SU-DHL-6 (cell line): ENCODE measurements at regions not wholly inside any gene's neighbourhood (a gene's known extent, or its start where the extent isn't known, plus 50 kb on each side); places are given as distances from the start of the nearest gene placed in this dataset.

ENCODE experiments used
- H2AFZ ChIP-seq: fragments of 200-600 bp; sonication (generic); 2 replicates; pipeline ENCODE4 v1.6.1; 2014; ENCODE audit warnings: low read depth, mild to moderate bottlenecking, moderate library complexity, mixed read lengths, antibody characterized with exemption, low read length; ENCODE audit not compliant: severe bottlenecking
- H3F3A ChIP-seq: fragments of 200-600 bp; shearing (Covaris generic); 2 replicates; pipeline ENCODE4 v1.6.0; 2016; ENCODE audit warnings: antibody characterized with exemption, mild to moderate bottlenecking; ENCODE audit not compliant: insufficient read depth
- H3K27ac ChIP-seq: fragments of 200-600 bp; sonication (generic); 2 replicates; pipeline ENCODE4 v1.5.1; 2016; ENCODE audit warnings: low read depth, mild to moderate bottlenecking, low read length, moderate library complexity, mixed read lengths
- H3K27me3 ChIP-seq: fragments of 200-600 bp; sonication (generic), shearing (Covaris generic); 2 replicates; pipeline ENCODE4 v1.6.0; 2014; ENCODE audit warnings: mild to moderate bottlenecking, low read length
- H3K36me3 ChIP-seq: fragments of 200-600 bp; sonication (generic); 2 replicates; pipeline ENCODE4 v1.6.1; 2014; ENCODE audit warnings: mild to moderate bottlenecking, low read length, mixed read lengths
- H3K4me2 ChIP-seq: fragments of 300-600, 200-600 bp; shearing (Covaris generic), sonication (generic); 2 replicates; pipeline ENCODE4 v1.6.0; 2014; ENCODE audit warnings: low read length, low read depth, mild to moderate bottlenecking; ENCODE audit not compliant: poor library complexity, severe bottlenecking
- H3K4me3 ChIP-seq: fragments of 200-600 bp; sonication (generic); 2 replicates; pipeline ENCODE4 v1.5.1; 2014; ENCODE audit warnings: antibody characterized with exemption, low read length, mild to moderate bottlenecking, mixed read lengths; ENCODE audit not compliant: insufficient read depth, poor library complexity, severe bottlenecking
- H3K79me2 ChIP-seq: fragments of 200-600 bp; sonication (generic); 2 replicates; pipeline ENCODE4 v1.6.1; 2014; ENCODE audit warnings: mild to moderate bottlenecking, low read length, moderate library complexity; ENCODE audit not compliant: insufficient read depth
- H3K9ac ChIP-seq: fragments of 200-600 bp; sonication (generic); 2 replicates; pipeline ENCODE4 v1.7.0; 2014; ENCODE audit warnings: mild to moderate bottlenecking, low read length
- H3K9me2 ChIP-seq: fragments of 200-600 bp; sonication (generic); replicated peaks from 2 replicates; pipeline ENCODE4 v1.6.1; 2014; ENCODE audit warnings: low read length; ENCODE audit not compliant: insufficient read depth
- H3K9me3 ChIP-seq: fragments of 200-600 bp; sonication (generic); 2 replicates; pipeline ENCODE4 v1.6.1; 2014; ENCODE audit warnings: low read length, mixed read lengths; ENCODE audit not compliant: insufficient read depth
- H4K20me1 ChIP-seq: fragments of 200-600 bp; sonication (generic); 2 replicates; pipeline ENCODE4 v1.6.1; 2014; ENCODE audit warnings: low read depth, mild to moderate bottlenecking, antibody characterized with exemption, low read length, moderate library complexity, mixed read lengths
- CTCF ChIP-seq: fragments of 200-600 bp; sonication (generic); IDR thresholded peaks from one replicate; pipeline ENCODE4 v1.5.1; 2017; ENCODE audit warnings: antibody characterized with exemption, mild to moderate bottlenecking, low read length, moderate library complexity; ENCODE audit not compliant: insufficient read depth, poor library complexity, severe bottlenecking
- EZH2phosphoT487 ChIP-seq: fragments of 200-600 bp; sonication (generic), shearing (Covaris generic); conservative IDR thresholded peaks from 2 replicates; pipeline ENCODE4 v1.6.1; 2018; ENCODE audit warnings: mild to moderate bottlenecking, antibody characterized with exemption, low read length, moderate library complexity, mixed read lengths

GRCh38 chr9:75282047-75282446, 193.7 kb downstream of the OSTF1 start:
- no peaks in the 10 kb centered on the region for H3K9me3 ChIP-seq
- H3K9me2 ChIP-seq: no peaks in the 10 kb centered on the region
- no peak overlapping the region for H3K4me2 ChIP-seq
- no peak overlapping the region for H2AFZ ChIP-seq
- H3K4me3 ChIP-seq: no peak overlapping the region
- TF ChIP-seq EZH2phosphoT487: no peak
- TF ChIP-seq CTCF: no peak
- no peaks in the 10 kb centered on the region for H3K36me3 ChIP-seq
- no peak overlapping the region for H3K27ac ChIP-seq
- H4K20me1 ChIP-seq: no peaks in the 10 kb centered on the region
- no peaks in the 10 kb centered on the region for H3F3A ChIP-seq
- no peaks in the 10 kb centered on the region for H3K27me3 ChIP-seq
- H3K79me2 ChIP-seq: no peaks in the 10 kb centered on the region
- H3K9ac ChIP-seq: no peak overlapping the region

- no peak overlapping the region for H3K4me2 ChIP-seq
- H3K27ac ChIP-seq: no peak overlapping the region
- no peaks in the 10 kb centered on the region for H3F3A ChIP-seq
- no peaks in the 10 kb centered on the region for H3K9me2 ChIP-seq
- H3K36me3 ChIP-seq: no peaks in the 10 kb centered on the region
- no peak overlapping the region for H3K4me3 ChIP-seq
- TF ChIP-seq EZH2phosphoT487 (no peak), CTCF (no peak)
- no peaks in the 10 kb centered on the region for H3K27me3 ChIP-seq
- no peaks in the 10 kb centered on the region for H4K20me1 ChIP-seq
- H2AFZ ChIP-seq: no peak overlapping the region
- H3K9me3 ChIP-seq: no peaks in the 10 kb centered on the region
- no peaks in the 10 kb centered on the region for H3K79me2 ChIP-seq
- no peak overlapping the region for H3K9ac ChIP-seq
These were observed 201.0 kb downstream of the OSTF1 start for GRCh38 chr9:75289332-75289731.

GRCh38 chr9:75299324-75299723, 211.0 kb downstream of the OSTF1 start:
- no peak overlapping the region for H3K4me2 ChIP-seq
- no peaks in the 10 kb centered on the region for H3K27me3 ChIP-seq
- H3K9me3 ChIP-seq: no peaks in the 10 kb centered on the region
- no peaks in the 10 kb centered on the region for H3K79me2 ChIP-seq
- H3K9ac ChIP-seq: no peak overlapping the region
- no peaks in the 10 kb centered on the region for H3K9me2 ChIP-seq
- H3K4me3 ChIP-seq: no peak overlapping the region
- no peaks in the 10 kb centered on the region for H4K20me1 ChIP-seq
- H3K36me3 ChIP-seq: no peaks in the 10 kb centered on the region
- no peak overlapping the region for H3K27ac ChIP-seq
- H3F3A ChIP-seq: no peaks in the 10 kb centered on the region
- TF ChIP-seq CTCF (no peak), EZH2phosphoT487 (no peak)
- no peak overlapping the region for H2AFZ ChIP-seq
